ENCODE measurements at regions not wholly inside any gene's neighbourhood (a gene's known extent, or its start where the extent isn't known, plus 50 kb on each side); places are given as distances from the start of the nearest gene placed in this dataset.

DNA sequence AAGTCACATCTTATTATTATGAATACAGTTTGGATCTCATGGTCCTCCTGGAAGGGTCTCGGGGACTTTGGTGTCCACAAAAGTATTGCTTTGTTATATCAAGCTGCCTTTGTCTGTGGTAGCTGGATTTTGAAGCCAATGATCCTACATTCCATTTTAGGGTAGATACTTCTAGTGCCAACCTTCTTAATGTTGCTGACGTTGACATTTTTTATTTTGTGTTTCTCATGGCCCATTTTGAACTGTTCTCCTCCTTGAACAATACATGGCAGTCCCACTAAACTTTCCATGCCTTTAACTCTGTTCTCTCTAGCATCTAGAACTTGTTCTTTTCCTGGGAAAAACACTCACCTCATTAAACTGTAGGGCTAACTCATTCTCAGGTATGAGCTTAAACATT, 425.8 kb downstream of the KCTD16 start:
- TF ChIP-seq EZH2phosphoT487 (IDR thresholded peaks at IDR 0.05; ENCODE audit: low read depth): no peak
- TF ChIP-seq, protein P1, sequence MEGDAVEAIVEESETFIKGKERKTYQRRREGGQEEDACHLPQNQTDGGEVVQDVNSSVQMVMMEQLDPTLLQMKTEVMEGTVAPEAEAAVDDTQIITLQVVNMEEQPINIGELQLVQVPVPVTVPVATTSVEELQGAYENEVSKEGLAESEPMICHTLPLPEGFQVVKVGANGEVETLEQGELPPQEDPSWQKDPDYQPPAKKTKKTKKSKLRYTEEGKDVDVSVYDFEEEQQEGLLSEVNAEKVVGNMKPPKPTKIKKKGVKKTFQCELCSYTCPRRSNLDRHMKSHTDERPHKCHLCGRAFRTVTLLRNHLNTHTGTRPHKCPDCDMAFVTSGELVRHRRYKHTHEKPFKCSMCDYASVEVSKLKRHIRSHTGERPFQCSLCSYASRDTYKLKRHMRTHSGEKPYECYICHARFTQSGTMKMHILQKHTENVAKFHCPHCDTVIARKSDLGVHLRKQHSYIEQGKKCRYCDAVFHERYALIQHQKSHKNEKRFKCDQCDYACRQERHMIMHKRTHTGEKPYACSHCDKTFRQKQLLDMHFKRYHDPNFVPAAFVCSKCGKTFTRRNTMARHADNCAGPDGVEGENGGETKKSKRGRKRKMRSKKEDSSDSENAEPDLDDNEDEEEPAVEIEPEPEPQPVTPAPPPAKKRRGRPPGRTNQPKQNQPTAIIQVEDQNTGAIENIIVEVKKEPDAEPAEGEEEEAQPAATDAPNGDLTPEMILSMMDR (IDR thresholded peaks at IDR 0.05; ENCODE audit: low read depth, low read length): no peak
